ENCODE measurements at regions not wholly inside any gene's neighbourhood (a gene's known extent, or its start where the extent isn't known, plus 50 kb on each side); places are given as distances from the start of the nearest gene placed in this dataset.

DNA sequence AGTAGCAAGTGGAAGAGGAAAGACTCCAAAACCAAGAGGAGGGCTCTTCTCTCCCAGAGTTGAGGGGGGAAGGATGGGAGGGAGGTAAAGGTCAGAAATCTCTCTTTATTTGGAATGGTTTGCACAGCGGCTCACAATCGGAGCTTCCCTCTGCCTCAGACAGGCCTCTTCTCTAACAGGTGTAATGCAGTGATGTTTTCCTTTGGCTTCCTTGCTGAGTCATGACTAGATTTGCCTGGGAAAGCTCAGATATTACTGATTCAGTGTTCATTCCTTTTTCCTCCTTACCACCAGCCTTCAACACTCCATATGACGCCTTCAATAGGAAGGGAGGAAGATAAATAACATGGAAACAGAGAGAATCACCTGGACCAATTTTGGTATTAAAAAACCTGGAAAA is 136.6 kb downstream of the RNF152 start:
- Histone ChIP-seq H3K9ac (ENCODE audit: low read length) (no peak overlapping the region), H3K4me2 (ENCODE audit: low read length) (no peak overlapping the region)

GRCh38 chr18:61755555-61755954 is 137.3 kb downstream of the RNF152 start:
- H3K27ac ChIP-seq (ENCODE audit: low read depth, low read length) = no peak overlapping the region
- H4K8ac ChIP-seq (ENCODE audit: low read depth, low read length) = no peak overlapping the region
- H3K27me3 ChIP-seq (ENCODE audit: insufficient read depth, low read length) = no peaks in the 10 kb centered on the region
- H3K4me1 ChIP-seq (ENCODE audit: control insufficient read depth in 1 of 2, insufficient read depth in 2 of 2, low read length in 2 of 2) = no peaks in the 10 kb centered on the region
- H2BK5ac ChIP-seq (ENCODE audit: low read depth, low read length, poor library complexity) = no peak overlapping the region
- H2BK12ac ChIP-seq (ENCODE audit: low read length) = no peak overlapping the region
- no peaks in the 10 kb centered on the region for H3K36me3 ChIP-seq (ENCODE audit: control insufficient read depth in 1 of 2, insufficient read depth in 2 of 2, low read length in 2 of 2)
- no peak overlapping the region for H2AFZ ChIP-seq (ENCODE audit: insufficient read depth, low read length, poor library complexity)
- no CpG with 5 or more reads among the region's 7 CpGs for WGBS (ENCODE audit: extremely low coverage, insufficient coverage, insufficient read length)
- H3K4me2 ChIP-seq (ENCODE audit: low read length) = no peak overlapping the region
- DNase-seq = no peak
- H3K79me1 ChIP-seq (ENCODE audit: low read length) = no peaks in the 10 kb centered on the region
- H3K4ac ChIP-seq (ENCODE audit: low read depth, low read length) = no peak overlapping the region
- no peak overlapping the region for H3K9ac ChIP-seq (ENCODE audit: low read length)
- no peaks in the 10 kb centered on the region for H3K9me3 ChIP-seq (ENCODE audit: insufficient read depth, low read depth, low read length)
- no peaks in the 10 kb centered on the region for H3K79me2 ChIP-seq (ENCODE audit: control insufficient read depth, insufficient read depth, low read length, poor library complexity)
- no peak overlapping the region for H3K18ac ChIP-seq (ENCODE audit: low read length)
- H2BK120ac ChIP-seq (ENCODE audit: insufficient read depth, low read length, poor library complexity) = no peak overlapping the region
- H4K91ac ChIP-seq (ENCODE audit: low read depth, low read length) = no peak overlapping the region
- H2AK5ac ChIP-seq (ENCODE audit: low read length) = no peak overlapping the region
- no peak overlapping the region for H3K4me3 ChIP-seq (ENCODE audit: low read depth, low read length)
- no peak overlapping the region for H3K14ac ChIP-seq (ENCODE audit: low read length)
- H3K23ac ChIP-seq (ENCODE audit: low read length) = no peak overlapping the region
- no peak overlapping the region for H4K12ac ChIP-seq (ENCODE audit: low read depth, low read length)

More for the DNA sequence above, 136.6 kb downstream of the RNF152 start:
- H4K12ac ChIP-seq (ENCODE audit: low read depth, low read length) = no peak overlapping the region
- no peaks in the 10 kb centered on the region for H3K4me1 ChIP-seq (ENCODE audit: control insufficient read depth in 1 of 2, insufficient read depth in 2 of 2, low read length in 2 of 2)
- no peak overlapping the region for H3K18ac ChIP-seq (ENCODE audit: low read length)
- no peak overlapping the region for H4K91ac ChIP-seq (ENCODE audit: low read depth, low read length)
- H3K14ac ChIP-seq (ENCODE audit: low read length) = no peak overlapping the region
- no peak overlapping the region for H4K8ac ChIP-seq (ENCODE audit: low read depth, low read length)
- H3K27ac ChIP-seq (ENCODE audit: low read depth, low read length) = no peak overlapping the region
- no peak overlapping the region for H2BK120ac ChIP-seq (ENCODE audit: insufficient read depth, low read length, poor library complexity)
- no peaks in the 10 kb centered on the region for H3K79me2 ChIP-seq (ENCODE audit: control insufficient read depth, insufficient read depth, low read length, poor library complexity)
- H3K4ac ChIP-seq (ENCODE audit: low read depth, low read length) = no peak overlapping the region
- DNase-seq = no peak
- H3K27me3 ChIP-seq (ENCODE audit: insufficient read depth, low read length) = no peaks in the 10 kb centered on the region
- no peak overlapping the region for H2BK12ac ChIP-seq (ENCODE audit: low read length)
- no peak overlapping the region for H2BK5ac ChIP-seq (ENCODE audit: low read depth, low read length, poor library complexity)
- H2AFZ ChIP-seq (ENCODE audit: insufficient read depth, low read length, poor library complexity) = no peak overlapping the region
- H3K4me3 ChIP-seq (ENCODE audit: low read depth, low read length) = no peak overlapping the region
- no peaks in the 10 kb centered on the region for H3K36me3 ChIP-seq (ENCODE audit: control insufficient read depth in 1 of 2, insufficient read depth in 2 of 2, low read length in 2 of 2)
- H2AK5ac ChIP-seq (ENCODE audit: low read length) = no peak overlapping the region
- no peaks in the 10 kb centered on the region for H3K79me1 ChIP-seq (ENCODE audit: low read length)
- no peak overlapping the region for H3K23ac ChIP-seq (ENCODE audit: low read length)
- no CpG with 5 or more reads among the region's 3 CpGs for WGBS (ENCODE audit: extremely low coverage, insufficient coverage, insufficient read length)
- no peaks in the 10 kb centered on the region for H3K9me3 ChIP-seq (ENCODE audit: insufficient read depth, low read depth, low read length)

GRCh38 chr18:61754039-61754583 is 138.7 kb downstream of the RNF152 start:
- H3K9me3 ChIP-seq (ENCODE audit: insufficient read depth, low read depth, low read length) = no peaks in the 10 kb centered on the region
- no peak overlapping the region for H3K4me3 ChIP-seq (ENCODE audit: low read depth, low read length)
- H3K27ac ChIP-seq (ENCODE audit: low read depth, low read length) = no peak overlapping the region
- no peaks in the 10 kb centered on the region for H3K79me2 ChIP-seq (ENCODE audit: control insufficient read depth, insufficient read depth, low read length, poor library complexity)
- no peak overlapping the region for H3K14ac ChIP-seq (ENCODE audit: low read length)
- H3K23ac ChIP-seq (ENCODE audit: low read length) = no peak overlapping the region
- H2AFZ ChIP-seq (ENCODE audit: insufficient read depth, low read length, poor library complexity) = no peak overlapping the region
- no peak overlapping the region for H4K91ac ChIP-seq (ENCODE audit: low read depth, low read length)
- WGBS (ENCODE audit: extremely low coverage, insufficient coverage, insufficient read length) = no CpG with 5 or more reads among the region's 5 CpGs
- H2BK5ac ChIP-seq (ENCODE audit: low read depth, low read length, poor library complexity) = no peak overlapping the region
- no peak overlapping the region for H3K4me2 ChIP-seq (ENCODE audit: low read length)
- no peak overlapping the region for H2AK5ac ChIP-seq (ENCODE audit: low read length)
- no peak overlapping the region for H2BK12ac ChIP-seq (ENCODE audit: low read length)
- no peak overlapping the region for H3K18ac ChIP-seq (ENCODE audit: low read length)
- no peak overlapping the region for H2BK120ac ChIP-seq (ENCODE audit: insufficient read depth, low read length, poor library complexity)
- no peaks in the 10 kb centered on the region for H3K79me1 ChIP-seq (ENCODE audit: low read length)
- no peaks in the 10 kb centered on the region for H3K36me3 ChIP-seq (ENCODE audit: control insufficient read depth in 1 of 2, insufficient read depth in 2 of 2, low read length in 2 of 2)
- H3K4me1 ChIP-seq (ENCODE audit: control insufficient read depth in 1 of 2, insufficient read depth in 2 of 2, low read length in 2 of 2) = no peaks in the 10 kb centered on the region
- no peak overlapping the region for H3K4ac ChIP-seq (ENCODE audit: low read depth, low read length)
- DNase-seq = no peak
- H3K27me3 ChIP-seq (ENCODE audit: insufficient read depth, low read length) = no peaks in the 10 kb centered on the region
- H4K8ac ChIP-seq (ENCODE audit: low read depth, low read length) = no peak overlapping the region
- H3K9ac ChIP-seq (ENCODE audit: low read length) = no peak overlapping the region
- no peak overlapping the region for H4K12ac ChIP-seq (ENCODE audit: low read depth, low read length)

DNA sequence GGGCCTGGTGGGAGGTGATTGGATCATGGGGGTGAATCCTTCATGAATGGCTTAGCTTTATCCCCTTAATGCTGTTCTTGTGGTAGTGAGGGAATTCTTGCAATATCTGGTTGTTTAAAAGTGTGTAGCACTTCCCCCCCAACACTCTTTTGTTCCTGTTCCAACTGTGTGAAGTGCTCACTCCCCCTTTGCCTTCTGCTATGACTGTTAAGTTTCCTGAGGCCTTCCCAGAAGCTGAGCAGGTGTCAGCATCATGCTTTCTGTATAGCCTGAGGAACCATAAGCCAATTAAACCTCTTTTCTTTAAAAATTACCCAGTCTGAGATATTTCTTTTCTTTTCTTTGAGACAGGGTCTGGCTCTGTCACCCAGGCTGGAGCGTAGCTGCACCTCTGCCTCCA is 139.4 kb downstream of the RNF152 start:
- Histone ChIP-seq H3K9me3 (ENCODE audit: insufficient read depth, low read depth, low read length) (no peaks in the 10 kb centered on the region), H4K12ac (ENCODE audit: low read depth, low read length) (no peak overlapping the region), H3K9ac (ENCODE audit: low read length) (no peak overlapping the region), H3K14ac (ENCODE audit: low read length) (no peak overlapping the region), H2BK5ac (ENCODE audit: low read depth, low read length, poor library complexity) (no peak overlapping the region), H2BK120ac (ENCODE audit: insufficient read depth, low read length, poor library complexity) (no peak overlapping the region), H2AK5ac (ENCODE audit: low read length) (no peak overlapping the region), H3K4me1 (ENCODE audit: control insufficient read depth in 1 of 2, insufficient read depth in 2 of 2, low read length in 2 of 2) (no peaks in the 10 kb centered on the region), H4K8ac (ENCODE audit: low read depth, low read length) (no peak overlapping the region), H3K36me3 (ENCODE audit: control insufficient read depth in 1 of 2, insufficient read depth in 2 of 2, low read length in 2 of 2) (no peaks in the 10 kb centered on the region), H3K18ac (ENCODE audit: low read length) (no peak overlapping the region), H2BK12ac (ENCODE audit: low read length) (no peak overlapping the region), H3K27me3 (ENCODE audit: insufficient read depth, low read length) (no peaks in the 10 kb centered on the region), H3K79me1 (ENCODE audit: low read length) (no peaks in the 10 kb centered on the region), H2AFZ (ENCODE audit: insufficient read depth, low read length, poor library complexity) (no peak overlapping the region), H4K91ac (ENCODE audit: low read depth, low read length) (no peak overlapping the region), H3K4ac (ENCODE audit: low read depth, low read length) (no peak overlapping the region), H3K4me2 (ENCODE audit: low read length) (no peak overlapping the region), H3K23ac (ENCODE audit: low read length) (no peak overlapping the region), H3K4me3 (ENCODE audit: low read depth, low read length) (no peak overlapping the region), H3K79me2 (ENCODE audit: control insufficient read depth, insufficient read depth, low read length, poor library complexity) (no peaks in the 10 kb centered on the region), H3K27ac (ENCODE audit: low read depth, low read length) (no peak overlapping the region)
- DNase-seq = no peak
- no CpG with 5 or more reads among the region's 1 CpG for WGBS (ENCODE audit: extremely low coverage, insufficient coverage, insufficient read length)
